Keratinocyte (primary cell): ENCODE measurements at regions not wholly inside any gene's neighbourhood (a gene's known extent, or its start where the extent isn't known, plus 50 kb on each side); places are given as distances from the start of the nearest gene placed in this dataset.

Experiments used
- CTCF ChIP-seq, 3 experiments: IDR thresholded peaks in 1 of 3; conservative IDR thresholded peaks in 1 of 3; optimal IDR thresholded peaks in 1 of 3; 2 replicates in 2 of 3; 3 replicates in 1 of 3; pipeline versions ENCODE3 to v1.5.1; 2011; ENCODE audit warnings: low read length in 3 of 3, mild to moderate bottlenecking in 3 of 3, moderate library complexity in 2 of 3, control low read depth in 1 of 3, inconsistent platforms in 1 of 3; ENCODE audit not compliant: insufficient read depth in 2 of 3; ENCODE audit errors: extremely low read depth in 1 of 3
- EZH2 ChIP-seq: IDR thresholded peaks from one replicate; pipeline ENCODE4 v1.6.1; 2012; ENCODE audit warnings: inconsistent platforms, mild to moderate bottlenecking, low read length, moderate library complexity

- TF ChIP-seq CTCF (optimal IDR thresholded peaks at IDR 0.05 in 1 of 3, IDR thresholded peaks at IDR 0.05 in 1 of 3, conservative IDR thresholded peaks at IDR 0.05 in 1 of 3; ENCODE audit: extremely low read depth in 1 of 3, insufficient read depth in 2 of 3, low read length in 3 of 3) (no peak), EZH2 (no peak)
Observed at GRCh38 chr4:180086480-180087190, 2156.6 kb upstream of the TENM3 start.
